ENCODE measurements at regions not wholly inside any gene's neighbourhood (a gene's known extent, or its start where the extent isn't known, plus 50 kb on each side); places are given as distances from the start of the nearest gene placed in this dataset.

GRCh38 chr20:60292001-60292520 lies 333.8 kb downstream of the CDH26 start:
- Histone ChIP-seq H3K27ac (replicated peaks) (no peak overlapping the region), H3K27me3 (ENCODE audit: insufficient read depth, poor library complexity, severe bottlenecking) (no peaks in the 10 kb centered on the region), H3K4me3 (replicated peaks; ENCODE audit: insufficient read depth, low read length) (no peak overlapping the region)
- TF ChIP-seq POLR2AphosphoS5 (IDR thresholded peaks at IDR 0.05; ENCODE audit: low read depth) (no peak), SPI1 (IDR thresholded peaks at IDR 0.05; ENCODE audit: borderline replicate concordance, low read depth) (peak; percentile 56; the same call in 1 of the 2 replicates)
- DNase-seq (ENCODE audit: low read depth in 1 of 2, low spot score in 1 of 2) = peak; percentile 28 to 50

GRCh38 chr20:60294632-60295031 lies 336.4 kb downstream of the CDH26 start:
- no peaks in the 10 kb centered on the region for H3K27me3 ChIP-seq (ENCODE audit: insufficient read depth, poor library complexity, severe bottlenecking)
- TF ChIP-seq CTCF (IDR thresholded peaks at IDR 0.05; ENCODE audit: insufficient read depth, low read length) (no peak), SPI1 (IDR thresholded peaks at IDR 0.05; ENCODE audit: borderline replicate concordance, low read depth) (no peak), REST (IDR thresholded peaks at IDR 0.05; ENCODE audit: insufficient replicate concordance, low read depth) (no peak), POLR2AphosphoS5 (IDR thresholded peaks at IDR 0.05; ENCODE audit: low read depth) (no peak), GABPA (IDR thresholded peaks at IDR 0.05; ENCODE audit: low read depth) (no peak)
- no peak overlapping the region for H3K4me3 ChIP-seq (replicated peaks; ENCODE audit: insufficient read depth, low read length)
- no peak for DNase-seq (ENCODE audit: low read depth in 1 of 2, low spot score in 1 of 2)
- no peak overlapping the region for H3K27ac ChIP-seq (replicated peaks)

- TF ChIP-seq CTCF (IDR thresholded peaks at IDR 0.05; ENCODE audit: insufficient read depth, low read length) (no peak), SPI1 (IDR thresholded peaks at IDR 0.05; ENCODE audit: borderline replicate concordance, low read depth) (no peak), GABPA (IDR thresholded peaks at IDR 0.05; ENCODE audit: low read depth) (no peak), POLR2AphosphoS5 (IDR thresholded peaks at IDR 0.05; ENCODE audit: low read depth) (no peak), REST (IDR thresholded peaks at IDR 0.05; ENCODE audit: insufficient replicate concordance, low read depth) (no peak)
- Histone ChIP-seq H3K4me3 (replicated peaks; ENCODE audit: insufficient read depth, low read length) (no peak overlapping the region), H3K27me3 (ENCODE audit: insufficient read depth, poor library complexity, severe bottlenecking) (no peaks in the 10 kb centered on the region), H3K27ac (replicated peaks) (no peak overlapping the region)
- DNase-seq (ENCODE audit: low read depth in 1 of 2, low spot score in 1 of 2) = no peak
These were observed 337.0 kb downstream of the CDH26 start for GRCh38 chr20:60295214-60295613.

- no peak for TF ChIP-seq CTCF (IDR thresholded peaks at IDR 0.05; ENCODE audit: insufficient read depth, low read length)
- no peak for TF ChIP-seq GABPA (IDR thresholded peaks at IDR 0.05; ENCODE audit: low read depth)
- TF ChIP-seq REST (IDR thresholded peaks at IDR 0.05; ENCODE audit: insufficient replicate concordance, low read depth) = no peak
- TF ChIP-seq SPI1 (IDR thresholded peaks at IDR 0.05; ENCODE audit: borderline replicate concordance, low read depth) = no peak
- no peak for TF ChIP-seq POLR2AphosphoS5 (IDR thresholded peaks at IDR 0.05; ENCODE audit: low read depth)
- Histone ChIP-seq H3K4me3 (replicated peaks; ENCODE audit: insufficient read depth, low read length) (no peak overlapping the region), H3K27me3 (ENCODE audit: insufficient read depth, poor library complexity, severe bottlenecking) (no peaks in the 10 kb centered on the region), H3K27ac (replicated peaks) (no peak overlapping the region)
- no peak for DNase-seq (ENCODE audit: low read depth in 1 of 2, low spot score in 1 of 2)
These were observed 339.4 kb downstream of the CDH26 start for GRCh38 chr20:60297649-60298048.

Measured in HL-60 (cell line).